Caki2 (cell line): ENCODE measurements at regions not wholly inside any gene's neighbourhood (a gene's known extent, or its start where the extent isn't known, plus 50 kb on each side); places are given as distances from the start of the nearest gene placed in this dataset.
"Not testable (repeated sequence)": the region's sequence is repeated elsewhere in the genome, so short reads cannot be mapped to it uniquely, and the experiment has no call there.

ENCODE experiments used
- DNase-seq: peaks from one replicate; pipeline ENCODE4 v3.0.0-alpha.2; 2015; ENCODE audit warnings: low read depth
- in situ Hi-C: cut with HindIII; loops from 2 replicates; pipeline ENCODE4 v1.10.0; 2016; ENCODE audit warnings: low sequenced_read_pairs, low pct_unique_long_range_greater_than_20kb, mixed read lengths

GRCh38 chrY:19644889-19645638, 99.5 kb downstream of the KDM5D start:
- in situ Hi-C loops = no loop called here
- no peak for DNase-seq

GRCh38 chrY:19637651-19638347, 106.7 kb downstream of the KDM5D start:
- no peak for DNase-seq
- in situ Hi-C loops = no loop called here

GRCh38 chrY:19628926-19629325, 115.6 kb downstream of the KDM5D start:
- in situ Hi-C loops = no loop called here
- DNase-seq = no peak

DNA sequence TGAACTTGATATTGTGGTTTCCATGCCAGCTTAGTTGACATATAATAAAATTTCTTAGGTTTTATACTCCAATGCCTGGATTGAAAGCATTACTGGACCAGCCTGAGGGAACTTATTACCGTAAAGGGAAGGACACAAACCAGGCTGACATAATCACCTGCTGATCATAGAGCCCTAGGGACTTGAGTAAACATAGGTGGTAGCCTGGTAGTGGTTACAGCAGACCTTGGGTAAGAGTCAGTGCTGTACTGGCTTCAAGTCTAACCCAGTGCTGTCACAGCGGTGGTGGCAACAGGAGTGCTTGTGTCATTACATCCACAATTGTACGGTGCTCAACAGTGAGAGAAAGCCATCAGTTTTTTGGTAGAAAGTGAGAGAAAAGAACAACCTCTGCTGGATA, 122.1 kb downstream of the KDM5D start:
- in situ Hi-C loops = no loop called here
- DNase-seq = no peak

- DNase-seq = peak; percentile 2
- in situ Hi-C loops = no loop called here
Measured at GRCh38 chrY:19621756-19622155, 122.8 kb downstream of the KDM5D start.

GRCh38 chrY:19601113-19601512, 143.4 kb downstream of the KDM5D start:
- in situ Hi-C loops = no loop called here
- no peak for DNase-seq

DNA sequence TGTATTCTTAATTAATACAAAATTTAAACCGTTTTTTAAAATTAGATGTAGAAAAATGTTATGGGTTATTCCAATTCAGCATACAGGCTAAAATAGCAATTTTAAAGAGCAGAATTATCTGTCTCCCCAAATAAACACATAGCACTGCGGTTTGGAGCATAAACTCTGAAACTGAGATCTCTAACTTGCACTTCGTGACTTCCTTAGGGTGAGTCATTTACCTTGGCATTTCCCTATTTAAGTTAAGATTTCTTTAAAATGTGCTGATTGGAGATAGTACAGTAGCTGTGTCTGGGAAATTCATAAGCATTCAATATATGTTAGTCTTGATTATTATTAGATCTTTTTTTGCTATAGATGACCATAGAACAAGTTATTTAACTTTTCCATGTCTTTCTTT, 143.8 kb downstream of the KDM5D start:
- in situ Hi-C loops = no loop called here

GRCh38 chrY:19590235-19590634, 154.3 kb downstream of the KDM5D start:
- in situ Hi-C loops = no loop called here
- no peak for DNase-seq

More for the DNA sequence above, 143.8 kb downstream of the KDM5D start:
- no peak for DNase-seq

DNA sequence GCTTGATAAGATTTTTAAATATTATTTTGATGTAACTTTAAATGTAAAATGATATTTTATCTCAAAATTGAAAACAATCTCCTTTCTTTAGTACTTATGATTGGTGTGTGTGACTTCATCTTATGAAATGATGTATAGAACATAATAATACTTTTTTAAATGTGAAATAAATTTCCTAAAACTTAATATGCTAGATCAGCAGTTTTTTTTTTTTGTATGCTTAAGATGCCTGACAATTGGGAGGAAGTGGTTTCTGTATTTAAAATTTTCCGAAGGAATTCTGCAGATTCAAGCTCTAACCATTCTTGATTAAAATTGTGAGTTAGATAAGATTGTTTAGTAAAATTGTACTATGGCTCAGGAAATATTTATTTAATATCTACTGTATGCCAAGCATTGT, 154.9 kb downstream of the KDM5D start:
- DNase-seq = no peak
- in situ Hi-C loops = no loop called here

GRCh38 chrY:19587311-19587710, 157.2 kb downstream of the KDM5D start:
- in situ Hi-C loops = no loop called here

GRCh38 chrY:19580990-19581389, 163.5 kb downstream of the KDM5D start:
- in situ Hi-C loops = not testable (repeated sequence)

More at GRCh38 chrY:19587311-19587710, 157.2 kb downstream of the KDM5D start:
- DNase-seq = no peak

GRCh38 chrY:19578281-19578874, 166.1 kb downstream of the KDM5D start:
- DNase-seq = no peak
- in situ Hi-C loops = no loop called here

More at GRCh38 chrY:19580990-19581389, 163.5 kb downstream of the KDM5D start:
- DNase-seq = not testable (repeated sequence)

DNA sequence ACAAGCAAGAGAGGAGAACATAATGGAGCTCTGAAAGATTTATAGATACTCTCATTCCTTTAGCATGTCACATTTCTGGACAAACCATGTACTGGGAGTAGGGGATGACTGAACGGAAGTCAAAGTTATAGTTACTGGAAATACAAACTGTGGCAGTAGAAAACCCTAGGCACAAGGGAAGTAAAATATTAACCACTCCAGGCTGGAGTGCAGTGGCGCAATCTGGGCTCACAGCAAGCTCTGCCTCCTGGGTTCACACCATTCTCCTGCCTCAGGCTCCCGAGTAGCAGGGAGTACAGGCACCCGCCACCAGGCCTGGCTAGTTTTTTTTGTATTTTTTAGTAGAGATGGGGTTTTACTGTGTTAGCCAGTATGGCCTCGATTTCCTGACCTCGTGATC, 167.3 kb downstream of the KDM5D start:
- peak; percentile 0 for DNase-seq
- in situ Hi-C loops = no loop called here

GRCh38 chrY:19574939-19575338, 169.6 kb downstream of the KDM5D start:
- in situ Hi-C loops = no loop called here
- no peak for DNase-seq

DNA sequence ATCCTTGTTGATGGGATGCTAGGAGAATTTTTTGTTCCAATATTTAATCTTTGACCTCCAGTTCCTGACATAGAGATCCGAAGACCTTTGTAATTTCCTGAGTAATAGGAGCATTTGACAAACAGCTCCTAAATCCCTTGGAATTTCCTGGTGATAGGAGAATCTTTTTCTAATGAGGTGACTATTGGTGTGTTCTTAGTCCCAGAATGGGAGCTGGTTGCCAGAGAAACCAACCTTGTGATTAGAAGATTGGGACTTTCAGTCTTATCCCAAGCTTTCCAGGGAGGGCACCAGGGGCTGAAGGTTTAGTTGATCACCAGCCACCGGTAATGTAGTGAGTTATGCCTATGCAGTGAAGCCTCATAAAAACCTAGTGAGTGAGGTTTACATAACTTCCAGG, 170.9 kb downstream of the KDM5D start:
- in situ Hi-C loops = no loop called here
- DNase-seq = no peak

GRCh38 chrY:19570999-19571398, 173.5 kb downstream of the KDM5D start:
- in situ Hi-C loops = no loop called here
- no peak for DNase-seq

- in situ Hi-C loops = no loop called here
Measured at GRCh38 chrY:19567943-19568342, 176.6 kb downstream of the KDM5D start.

GRCh38 chrY:19567051-19567921, 177.2 kb downstream of the KDM5D start:
- in situ Hi-C loops = no loop called here
- peak; percentile 90 for DNase-seq

More at GRCh38 chrY:19567943-19568342, 176.6 kb downstream of the KDM5D start:
- no peak for DNase-seq
